ENCODE measurements at regions not wholly inside any gene's neighbourhood (a gene's known extent, or its start where the extent isn't known, plus 50 kb on each side); places are given as distances from the start of the nearest gene placed in this dataset.
"Not testable (repeated sequence)": the region's sequence is repeated elsewhere in the genome, so short reads cannot be mapped to it uniquely, and the experiment has no call there.

DNA sequence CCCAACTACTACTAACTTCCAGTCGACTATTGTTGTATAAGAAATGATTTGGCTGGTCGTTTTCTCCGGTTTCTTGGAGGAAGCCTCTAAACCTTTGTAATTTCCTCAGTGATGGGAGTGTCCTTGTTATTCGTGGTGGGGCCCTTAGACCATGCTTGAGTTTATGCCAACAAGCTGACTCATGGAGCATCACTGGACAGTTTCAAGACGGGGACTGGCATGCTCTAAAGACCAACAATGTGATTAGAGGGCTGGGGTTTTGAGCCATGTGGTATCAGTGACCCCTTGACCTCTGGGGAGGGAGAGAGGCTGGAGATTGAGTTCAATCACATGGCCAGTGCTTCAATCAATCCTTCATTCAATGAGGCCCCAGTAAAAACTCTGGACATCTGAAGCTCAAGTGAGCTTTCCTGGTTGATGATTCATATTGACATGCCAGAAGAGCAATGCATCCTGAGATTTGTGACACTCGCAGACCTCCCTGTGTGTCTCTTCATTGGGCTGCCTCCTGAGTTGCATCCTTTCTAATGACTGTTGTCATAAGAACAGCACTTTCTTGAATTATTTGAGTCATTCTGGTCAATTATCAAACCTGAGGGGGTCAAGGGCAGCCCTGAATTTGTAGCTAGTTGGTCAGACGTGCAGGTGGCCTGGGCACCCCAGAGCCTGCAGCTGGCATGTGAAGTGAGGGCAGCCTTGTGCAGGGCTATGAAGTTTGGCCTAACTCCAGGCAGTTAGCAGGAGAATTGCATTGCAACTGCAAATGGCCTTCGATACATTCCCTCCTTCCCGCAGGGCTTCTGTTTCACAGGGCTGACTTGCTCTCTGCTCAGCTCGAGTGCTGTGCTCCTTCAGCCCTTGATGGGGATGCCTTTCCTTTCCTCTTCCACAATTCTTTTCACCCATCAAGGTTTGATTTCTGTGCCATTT, 246.5 kb downstream of the FGF9 start:
- no peak for DNase-seq

DNA sequence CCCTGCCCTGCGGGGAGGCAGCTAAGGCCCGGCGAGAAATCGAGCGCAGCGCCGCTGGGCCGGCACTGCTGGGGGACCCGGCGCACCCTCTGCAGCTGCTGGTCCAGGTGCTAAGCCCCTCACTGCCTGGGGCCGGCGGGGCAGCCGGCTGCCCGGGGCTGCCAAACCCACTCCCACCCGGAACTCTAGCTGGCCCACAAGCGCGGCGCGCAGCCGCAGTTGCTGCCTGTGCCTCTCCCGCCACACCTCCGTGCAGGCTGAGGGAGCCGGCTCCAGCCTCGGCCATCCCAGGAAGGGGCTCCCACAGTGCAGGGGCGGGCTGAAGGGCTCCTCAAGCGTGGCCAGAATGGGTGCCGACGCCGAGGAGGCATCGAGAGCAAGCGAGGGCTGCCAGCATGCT, 249.9 kb downstream of the FGF9 start:
- not testable (repeated sequence) for DNase-seq

DNA sequence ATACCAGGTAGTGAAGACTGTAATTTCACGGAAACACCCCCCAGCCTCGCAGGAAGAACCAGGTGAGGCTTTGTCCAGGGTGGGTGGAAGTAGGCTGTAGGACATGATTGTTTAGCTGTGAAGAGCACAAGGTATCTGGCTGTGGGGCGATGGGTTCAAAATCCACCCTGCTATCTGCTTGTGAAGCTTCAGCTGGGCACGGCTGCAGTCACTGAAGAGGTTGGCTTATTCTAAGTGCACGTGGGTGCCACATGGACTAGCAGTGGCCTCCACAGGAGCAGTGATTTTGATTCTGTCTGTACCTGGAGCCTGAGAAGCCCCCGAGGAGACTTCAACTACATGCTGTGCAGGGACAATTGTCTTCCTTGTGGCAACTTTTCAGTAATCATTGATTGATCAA, 254.1 kb downstream of the FGF9 start:
- no peak for DNase-seq

DNA sequence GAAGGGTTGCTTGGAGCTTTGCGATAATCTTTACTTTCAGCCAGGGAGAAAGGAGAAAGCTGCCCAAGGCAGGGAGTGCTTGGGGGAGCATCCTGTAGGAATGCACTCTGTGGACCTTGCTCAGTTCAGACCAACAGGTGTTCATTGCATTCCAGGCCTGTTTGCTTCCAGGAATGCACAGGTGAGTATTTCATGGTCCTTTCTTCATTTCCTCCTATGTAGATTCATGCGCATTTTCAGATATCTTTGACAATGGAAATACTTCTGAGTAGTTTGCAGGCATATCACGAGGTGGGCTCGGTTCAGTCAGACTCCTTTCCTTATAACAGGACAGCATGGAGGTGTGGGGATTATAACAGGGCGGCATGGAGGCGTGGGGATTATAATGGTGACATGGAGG, 254.8 kb downstream of the FGF9 start:
- DNase-seq = no peak

DNA sequence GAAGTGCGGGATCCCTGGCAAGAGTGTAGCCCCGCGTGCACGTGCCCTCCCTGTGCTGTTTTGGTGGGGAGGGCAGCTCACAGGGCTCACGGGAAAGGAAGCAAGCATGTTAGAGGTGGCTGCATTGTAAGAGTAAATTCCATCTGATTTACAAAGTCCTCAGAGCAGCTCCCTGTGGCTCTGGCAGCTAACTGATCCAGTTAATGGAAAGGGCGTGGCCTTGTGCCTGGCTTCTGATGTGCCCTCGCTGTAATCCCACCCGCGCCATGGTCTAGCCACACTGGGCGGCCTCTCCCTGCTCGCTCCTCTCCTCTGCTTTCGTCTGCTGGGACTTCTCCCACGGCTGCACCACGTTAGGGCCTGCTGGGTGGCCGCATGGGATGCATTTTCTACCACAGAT, 258.5 kb downstream of the FGF9 start:
- DNase-seq = no peak

DNA sequence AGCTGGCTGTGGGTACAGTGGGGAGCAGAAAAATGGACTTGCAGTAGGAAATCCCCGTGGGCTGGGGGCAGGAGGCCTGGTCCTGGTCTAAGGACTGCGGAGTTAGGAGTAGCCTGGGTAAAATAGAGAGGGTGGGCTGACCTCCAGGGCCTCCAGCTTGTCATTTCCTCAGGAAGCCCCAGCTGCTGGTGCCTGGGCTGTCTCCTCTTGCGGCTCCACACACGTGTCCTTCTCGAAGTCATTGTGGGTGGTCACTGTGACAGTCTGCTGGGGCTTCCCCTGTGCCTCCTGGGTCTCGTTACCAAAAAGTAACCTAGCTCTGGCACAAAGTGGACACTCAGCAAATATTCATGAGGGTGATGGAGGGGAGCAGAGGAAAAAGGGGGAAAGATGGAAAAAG, 259.7 kb downstream of the FGF9 start:
- DNase-seq = no peak

DNA sequence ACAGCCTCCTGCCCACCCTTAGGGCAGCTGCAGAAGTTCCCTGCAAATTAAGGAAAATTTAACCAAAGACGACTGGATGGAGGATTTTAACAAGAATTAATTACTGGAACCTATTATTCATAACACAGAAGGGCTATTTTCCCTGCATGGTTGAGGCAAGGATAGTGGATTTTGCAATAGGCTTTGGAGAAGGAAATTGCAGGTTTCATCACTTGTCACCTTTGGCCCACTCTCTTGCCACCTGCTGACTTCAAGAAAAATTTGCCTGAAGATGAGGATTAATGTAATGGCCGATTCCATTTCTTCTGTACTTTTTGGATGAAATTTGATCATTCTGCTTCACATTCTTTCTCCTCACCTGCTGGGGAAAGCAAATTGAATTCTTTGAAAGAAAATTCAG, 261.7 kb downstream of the FGF9 start:
- no peak for DNase-seq

DNA sequence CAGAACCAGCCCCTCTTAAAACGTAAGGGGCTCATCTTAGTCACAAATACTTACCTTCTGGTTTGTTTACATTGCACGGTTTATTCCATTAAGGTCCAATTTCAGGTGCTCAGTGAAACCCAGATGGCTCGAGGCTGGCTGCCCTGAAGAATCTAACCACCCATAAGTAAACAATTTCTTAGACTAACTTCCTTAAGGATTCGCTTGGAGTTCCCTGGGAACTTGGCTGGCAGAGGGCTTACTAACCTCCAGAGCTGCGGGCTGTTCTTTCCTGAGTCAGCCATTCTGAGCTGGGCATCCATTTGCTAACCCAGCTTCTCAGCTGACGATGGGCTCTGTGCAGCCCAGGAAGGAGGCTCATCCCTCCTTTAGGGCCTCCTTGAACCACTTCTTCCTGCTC, 262.1 kb downstream of the FGF9 start:
- no peak for DNase-seq

DNA sequence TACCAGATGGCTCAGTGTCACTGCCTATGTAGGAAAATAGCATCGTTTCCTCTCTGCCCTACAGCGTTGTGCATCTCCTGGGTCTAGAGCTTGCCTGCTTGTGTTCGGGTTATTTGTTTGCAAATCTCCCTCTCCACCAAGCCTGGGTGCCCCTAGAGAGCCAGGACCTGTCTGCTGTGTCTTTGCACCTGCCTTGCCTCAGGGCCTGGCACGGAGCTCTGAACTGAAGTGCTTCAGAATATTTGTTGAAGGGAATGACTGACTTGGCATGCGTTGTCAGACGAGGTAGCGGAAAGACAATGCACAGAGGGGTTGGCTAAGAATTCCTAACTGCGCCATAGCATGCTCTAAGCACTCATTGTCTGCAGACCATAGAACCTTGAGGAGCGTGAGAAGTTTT, 263.4 kb downstream of the FGF9 start:
- no peak for DNase-seq

DNA sequence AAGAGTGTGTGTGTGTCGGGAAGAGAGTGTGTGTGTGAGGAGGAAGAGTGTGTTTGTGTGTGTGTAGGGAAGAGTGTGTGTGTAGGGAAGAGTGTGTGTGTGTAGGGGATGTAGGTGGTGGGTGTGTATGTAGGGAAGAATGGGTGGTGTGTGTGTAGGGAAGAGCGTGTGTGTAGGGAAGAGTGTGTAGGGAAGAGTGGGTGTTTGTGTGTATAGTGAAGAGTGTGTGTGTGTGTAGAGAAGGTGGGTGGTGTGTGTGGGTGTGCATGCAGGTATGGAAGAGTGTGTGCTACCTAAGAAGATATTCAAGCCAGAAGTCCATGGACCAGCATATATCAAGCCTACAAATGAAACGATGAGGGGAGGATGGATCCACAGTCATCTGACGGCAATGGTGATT, 265.8 kb downstream of the FGF9 start:
- DNase-seq = no peak

DNA sequence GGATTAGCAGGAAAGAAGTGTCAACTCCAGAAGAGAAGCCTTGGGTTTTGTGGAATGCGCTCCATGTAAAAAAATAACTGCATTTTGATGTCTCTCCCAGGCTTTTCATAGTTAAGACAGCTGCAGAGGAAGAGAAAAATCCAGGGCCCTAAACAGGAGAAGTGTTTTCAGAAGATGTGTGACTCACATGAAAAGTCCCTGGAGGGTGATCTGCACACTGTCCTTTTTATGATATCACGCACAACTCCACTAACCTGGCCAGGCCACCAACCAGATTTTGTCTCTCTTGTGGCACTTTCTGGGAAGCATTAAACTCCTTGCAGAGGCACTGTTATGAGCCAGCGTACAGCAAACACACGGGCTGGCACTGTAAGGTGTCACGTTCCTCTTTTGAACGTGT, 267.3 kb downstream of the FGF9 start:
- DNase-seq = no peak

DNA sequence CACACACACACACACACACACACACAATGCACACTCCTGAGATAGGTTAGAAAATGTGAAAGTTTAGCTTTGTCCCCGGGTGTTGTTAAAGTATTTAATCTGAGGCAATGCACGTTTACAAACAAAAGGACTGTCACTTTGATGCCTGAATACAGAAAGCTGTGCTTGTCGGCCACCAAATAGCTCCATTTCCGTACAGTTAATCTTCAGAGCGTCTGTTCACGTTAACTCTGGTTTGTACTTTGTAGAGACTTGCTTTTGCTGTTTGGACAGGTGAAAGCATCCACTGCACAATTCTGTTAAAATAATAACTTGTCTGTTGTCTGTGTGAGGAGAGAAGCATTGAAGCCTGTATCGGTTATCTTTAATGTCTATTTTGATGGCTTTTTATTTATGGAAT, 267.8 kb downstream of the FGF9 start:
- no peak for DNase-seq

DNA sequence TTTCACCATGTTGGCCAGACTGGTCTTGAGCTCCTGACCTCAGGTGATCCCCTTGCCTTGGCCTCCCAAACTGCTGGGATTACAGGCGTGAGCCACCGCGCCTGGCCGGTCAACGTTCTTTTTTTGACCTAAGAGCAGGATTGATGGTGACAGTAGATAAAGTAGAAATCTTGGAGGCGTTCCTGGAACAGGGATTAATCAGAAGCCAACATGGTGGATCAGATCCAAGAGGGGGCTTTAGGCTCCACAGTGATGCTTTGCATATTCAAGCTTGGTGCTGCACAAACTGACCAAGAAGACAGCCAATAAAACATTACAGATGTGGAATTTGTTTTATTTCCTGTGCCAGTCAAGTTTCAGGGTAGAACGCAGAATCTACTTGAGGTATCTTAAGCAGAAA, 271.2 kb downstream of the FGF9 start:
- DNase-seq = no peak

DNA sequence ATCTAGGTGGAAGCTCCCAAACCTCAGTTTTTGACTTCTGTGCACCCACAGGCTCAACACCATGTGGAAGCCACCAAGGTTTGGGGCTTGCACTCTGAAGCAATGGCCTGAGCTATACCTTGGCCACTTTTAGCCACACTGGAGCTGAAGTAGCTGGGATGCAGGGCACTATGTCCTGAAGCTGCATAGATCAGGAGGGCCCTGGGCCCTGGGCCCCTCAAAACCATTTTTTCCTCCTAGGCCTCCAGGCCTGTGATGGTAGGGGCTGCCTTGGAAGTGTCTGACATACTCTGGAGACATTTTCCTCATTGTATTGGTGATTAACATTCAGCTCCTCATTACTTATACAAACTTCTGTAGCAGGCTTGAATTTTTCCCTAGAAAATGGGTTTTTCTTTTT, 273.7 kb downstream of the FGF9 start:
- DNase-seq = no peak

DNA sequence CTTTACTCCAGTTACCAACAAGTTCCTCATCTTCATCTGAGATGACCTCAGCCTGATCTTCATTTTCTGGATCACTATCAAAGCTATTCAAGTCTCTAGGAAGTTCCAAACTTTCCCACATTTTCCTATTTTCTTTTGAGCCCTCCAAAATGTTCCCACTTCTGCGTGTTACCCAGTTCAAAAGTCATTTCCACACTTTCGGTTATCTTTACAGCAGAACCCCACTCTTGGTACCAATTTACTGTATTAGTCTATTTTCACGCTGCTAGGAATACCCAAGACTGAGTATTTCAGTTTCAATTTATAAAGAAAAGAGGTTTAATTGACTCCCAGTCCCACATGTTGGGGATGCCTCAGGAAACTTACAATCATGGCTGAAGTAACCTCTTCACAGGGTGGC, 274.3 kb downstream of the FGF9 start:
- DNase-seq = no peak

DNA sequence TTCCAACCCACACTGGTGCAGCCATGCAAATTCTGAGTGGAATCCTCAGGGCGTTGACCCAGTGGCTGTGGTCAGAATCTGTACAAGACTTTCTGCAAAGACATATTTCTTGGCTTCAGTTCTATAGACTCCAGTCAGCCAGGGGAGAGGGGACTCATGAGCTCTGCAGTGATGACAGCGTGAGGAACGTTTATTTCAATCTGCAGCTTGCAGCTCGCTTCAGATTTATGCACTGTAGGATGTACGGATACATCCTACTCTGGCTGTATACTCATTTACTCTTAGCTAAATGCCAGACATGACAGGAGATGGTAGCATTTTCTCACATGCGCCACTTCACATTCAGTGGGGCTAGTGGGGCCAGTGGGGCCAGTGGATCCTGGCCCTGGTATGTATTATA, 276.1 kb downstream of the FGF9 start:
- no peak for DNase-seq

DNA sequence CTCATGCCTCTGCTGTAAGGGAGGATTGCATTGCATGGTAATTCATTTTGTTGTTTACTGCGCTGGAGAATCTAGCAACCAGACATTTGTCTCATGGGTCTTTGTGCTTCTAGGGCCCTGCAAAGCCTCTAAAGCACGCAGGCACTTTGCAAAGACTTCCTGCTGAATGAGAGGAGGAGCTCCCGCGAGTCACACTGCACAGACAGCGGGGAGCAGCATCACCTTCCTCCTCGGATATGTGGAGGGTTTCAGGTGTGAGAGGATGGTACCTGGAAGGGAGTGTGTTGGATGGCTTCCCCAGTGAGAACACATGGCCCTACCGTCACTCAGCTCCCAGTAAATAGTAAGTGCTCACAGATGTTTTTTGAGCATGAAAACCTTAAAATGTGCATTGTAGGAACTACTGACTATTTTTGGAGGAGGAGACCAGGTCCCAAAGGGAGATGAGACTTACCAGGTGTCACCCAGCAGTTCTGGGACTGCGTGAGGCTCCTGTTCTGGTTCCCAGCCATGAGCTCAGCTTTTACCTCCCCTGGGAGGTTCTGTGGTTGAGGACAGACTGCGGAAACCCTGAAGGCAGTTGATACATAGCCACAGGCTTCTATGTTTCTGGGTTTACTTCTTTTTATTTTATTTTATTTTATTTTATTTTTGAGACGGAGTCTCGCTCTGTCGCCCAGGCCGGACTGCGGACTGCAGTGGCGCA, 278.0 kb downstream of the FGF9 start:
- DNase-seq = no peak

DNA sequence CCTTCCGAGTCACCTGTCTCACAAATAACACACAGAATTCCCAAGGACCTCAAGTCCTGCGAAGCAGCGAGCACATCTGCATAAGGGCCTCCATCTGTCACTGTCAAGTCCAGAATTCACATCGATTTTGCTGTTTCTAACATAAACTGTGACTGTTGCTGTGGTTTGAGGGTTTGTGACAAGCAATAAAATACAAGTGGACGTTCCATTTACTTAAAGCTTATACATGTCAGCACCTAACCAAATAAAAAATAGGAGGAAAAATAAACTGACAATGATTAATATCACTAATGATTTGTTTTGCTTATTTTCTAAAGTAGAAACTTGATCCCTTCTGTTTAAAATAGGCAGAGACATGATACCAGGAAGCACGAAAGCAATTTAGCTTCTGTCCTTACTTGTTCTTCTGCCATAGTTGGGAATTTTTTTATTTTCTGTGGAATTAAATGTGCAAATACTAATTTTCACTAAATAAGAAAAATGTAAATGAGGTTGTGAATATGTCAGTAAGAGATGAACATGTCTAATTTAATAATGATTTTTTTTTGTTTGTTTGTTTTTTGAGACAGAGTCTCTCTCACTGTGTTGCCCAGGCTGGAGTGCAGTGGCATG, 279.1 kb downstream of the FGF9 start:
- DNase-seq = no peak

DNA sequence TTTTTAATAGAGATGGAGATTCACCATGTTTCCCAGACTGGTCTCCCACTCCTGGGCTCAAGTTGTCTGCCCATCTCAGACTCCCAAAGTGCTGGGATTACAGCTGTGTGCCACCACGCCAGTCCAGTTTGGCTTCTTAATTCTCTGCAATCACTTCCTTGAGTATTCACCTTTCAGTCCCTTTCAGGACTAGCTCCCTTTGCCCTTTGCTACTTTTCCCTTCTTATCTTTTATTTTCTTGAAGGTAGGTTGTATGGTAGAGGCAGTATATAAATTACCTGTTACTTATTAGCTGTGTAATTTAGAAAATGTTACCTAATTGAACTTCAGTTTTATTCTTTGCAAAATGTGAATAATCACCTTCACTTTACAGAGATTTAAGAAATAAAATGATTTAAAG, 285.8 kb downstream of the FGF9 start:
- no peak for DNase-seq

DNA sequence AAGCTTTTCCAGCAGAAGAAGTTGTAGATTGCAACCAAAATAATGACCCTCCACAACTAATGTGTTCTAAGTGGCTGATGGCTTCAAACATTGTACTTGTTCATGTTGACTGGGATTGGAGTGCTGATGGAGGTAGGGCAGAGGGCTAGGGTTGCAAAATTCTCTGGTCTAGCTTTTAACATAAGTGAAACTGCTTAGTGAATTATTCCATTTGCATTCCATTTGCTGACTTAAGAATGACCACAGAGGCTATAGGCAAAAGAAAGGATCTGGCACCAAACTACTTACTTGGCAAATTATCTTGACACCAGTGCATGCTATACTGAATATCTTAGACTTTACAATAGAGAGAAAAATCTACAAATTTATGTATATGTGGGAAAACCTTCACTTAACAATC, 287.0 kb downstream of the FGF9 start:
- DNase-seq = no peak

DNA sequence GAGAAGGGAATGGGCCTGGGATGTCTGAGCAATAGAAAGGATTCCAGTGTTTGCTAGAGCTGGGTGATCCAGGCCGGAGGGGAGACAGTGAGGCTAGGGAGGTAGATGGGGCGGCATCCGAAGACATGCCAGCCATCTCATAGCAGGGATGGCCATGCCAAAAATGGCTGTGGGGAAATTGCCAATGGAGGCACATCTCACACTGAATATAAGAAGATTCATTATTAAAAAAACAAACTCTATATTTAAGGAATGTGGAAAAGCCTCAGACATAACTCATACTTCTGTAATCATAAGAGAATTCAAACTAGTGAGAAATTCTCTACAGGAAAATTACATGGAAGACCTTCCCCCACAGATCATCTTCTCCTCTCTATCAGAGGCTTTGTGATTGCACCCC, 289.2 kb downstream of the FGF9 start:
- DNase-seq = no peak

DNA sequence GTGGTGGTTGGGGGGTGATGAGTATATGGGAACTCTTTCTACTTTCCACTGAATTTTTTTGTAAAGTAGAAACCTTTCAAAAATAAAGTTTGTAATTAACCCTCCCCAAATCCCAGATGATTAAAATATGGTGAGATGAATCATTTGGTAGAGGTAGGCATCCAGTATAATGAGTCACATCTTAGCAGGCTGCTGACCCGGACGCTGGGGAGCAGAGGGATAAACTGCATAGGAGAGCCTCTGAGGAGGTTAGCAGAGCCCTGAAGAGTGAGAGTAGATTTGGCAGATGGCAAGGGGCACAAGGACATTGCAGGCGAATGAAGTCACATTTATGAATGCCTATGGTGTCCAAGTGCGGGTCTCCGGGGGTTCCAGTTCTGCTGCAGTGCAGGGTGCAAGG, 293.8 kb downstream of the FGF9 start:
- DNase-seq = no peak

DNA sequence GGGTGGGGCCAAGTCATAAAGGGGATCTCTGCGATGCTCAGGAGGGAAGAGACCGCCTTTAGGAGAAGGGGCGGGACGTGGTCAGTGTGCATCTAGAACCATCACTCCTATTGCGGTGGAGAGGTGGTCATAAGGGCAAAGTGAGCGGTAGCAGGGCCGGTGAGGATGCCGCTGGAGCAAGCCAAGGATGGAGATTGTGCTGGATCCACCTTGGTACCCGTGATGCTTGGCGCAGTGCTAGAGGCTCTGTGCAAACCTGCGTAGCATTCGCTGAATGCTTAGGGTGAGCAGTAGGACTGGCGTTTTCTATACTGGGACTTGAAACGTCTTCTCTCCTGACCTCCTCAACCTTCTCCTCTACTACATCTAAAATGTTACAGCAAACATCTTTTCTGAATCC, 294.2 kb downstream of the FGF9 start:
- DNase-seq = no peak

DNA sequence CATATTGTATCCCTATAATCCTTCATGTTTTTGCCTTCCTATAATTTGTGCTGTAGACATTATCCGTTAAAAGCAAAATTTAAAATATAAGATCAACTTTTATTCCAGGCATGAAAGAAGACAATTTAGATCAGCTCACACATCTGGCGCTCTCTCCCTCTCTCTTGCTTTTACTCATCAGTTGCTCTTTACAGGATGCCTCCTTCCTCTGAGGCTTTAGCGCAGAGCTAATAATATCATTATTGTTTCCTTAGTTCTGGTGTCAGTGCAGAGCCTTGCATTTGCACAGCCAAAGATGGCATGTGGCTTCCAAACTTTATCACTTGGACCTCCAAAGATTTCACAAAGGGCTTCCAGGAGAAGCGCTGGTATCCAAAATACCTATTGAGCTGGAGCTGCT, 295.1 kb downstream of the FGF9 start:
- DNase-seq = no peak
